ENCODE measurements at regions not wholly inside any gene's neighbourhood (a gene's known extent, or its start where the extent isn't known, plus 50 kb on each side); places are given as distances from the start of the nearest gene placed in this dataset.

DNA sequence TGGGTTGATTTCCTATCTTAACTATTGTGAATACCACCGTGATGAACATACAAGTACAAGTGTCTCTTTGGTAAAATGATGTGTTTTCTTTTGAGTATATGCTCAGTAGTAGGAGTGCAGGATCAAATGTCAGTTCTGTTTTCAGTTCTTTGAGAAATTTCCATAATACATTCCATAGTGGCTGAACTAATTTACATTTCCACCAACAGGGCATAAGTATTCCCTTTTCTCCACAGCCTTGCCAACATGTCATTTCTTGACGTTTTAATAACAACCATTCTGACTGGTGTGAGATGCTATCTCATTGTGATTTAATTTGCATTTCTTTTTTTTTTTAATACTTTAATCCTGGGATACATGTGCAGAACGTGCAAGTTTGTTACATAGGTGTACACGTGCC lies 268.8 kb downstream of the CENPW start:
- DNase-seq: no peak

DNA sequence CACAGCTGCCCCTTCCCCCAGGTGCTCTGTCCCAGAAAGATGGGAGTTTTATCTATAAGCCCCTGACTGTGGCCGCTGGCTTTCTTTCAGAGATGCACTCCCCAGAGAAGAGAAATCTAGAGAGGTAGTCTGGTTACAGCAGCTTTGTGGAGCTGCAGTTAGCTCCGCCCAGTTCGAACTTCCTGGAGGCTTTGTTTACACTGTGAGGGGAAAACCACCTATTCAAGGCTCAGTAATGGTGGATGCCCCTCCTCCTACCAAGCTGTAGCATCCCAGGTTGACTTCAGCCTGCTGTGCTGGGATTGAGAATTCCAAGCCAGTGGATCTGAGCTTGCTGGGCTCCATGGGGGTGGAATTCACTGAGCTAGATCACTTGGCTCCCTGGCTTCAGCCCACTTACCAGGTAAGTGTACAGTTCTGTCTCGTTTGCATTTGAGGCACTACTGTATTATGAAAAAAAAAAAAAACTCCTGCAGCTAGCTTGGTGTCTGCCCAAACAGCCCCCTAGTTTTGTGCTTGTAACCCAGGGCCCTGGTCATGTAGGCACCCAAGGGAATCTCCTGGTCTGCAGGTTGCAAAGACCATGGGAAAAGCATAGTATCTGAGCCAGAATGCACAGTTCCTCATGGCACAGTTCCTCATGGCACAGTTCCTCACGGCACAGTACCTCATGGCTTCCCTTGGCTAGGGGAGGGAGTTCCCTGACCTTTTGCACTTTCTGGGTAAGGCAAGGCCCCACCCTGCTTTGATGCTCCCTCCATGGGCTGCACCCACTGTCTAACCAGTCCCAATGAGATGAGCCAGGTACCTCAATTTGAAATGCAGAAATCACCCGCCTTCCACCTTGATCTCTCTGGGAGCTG lies 275.0 kb downstream of the CENPW start:
- DNase-seq: no peak

DNA sequence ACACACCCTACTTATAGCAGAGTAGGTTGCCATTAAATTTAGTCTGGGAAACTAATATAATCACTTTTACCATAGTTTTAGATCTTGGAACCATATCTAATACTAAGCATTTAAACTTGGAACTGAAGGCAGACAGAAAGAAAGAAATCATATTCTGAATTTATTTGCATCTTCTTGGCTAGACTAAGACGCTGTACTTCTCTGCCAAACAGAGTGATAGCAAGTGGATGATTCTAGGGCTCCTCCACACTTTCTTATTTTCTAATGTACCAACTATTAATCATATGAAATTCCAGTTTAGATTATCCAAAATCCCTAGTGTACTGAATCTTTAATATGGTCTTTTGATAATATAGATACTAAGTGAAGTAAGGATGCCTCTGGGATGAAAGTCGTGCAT lies 277.0 kb downstream of the CENPW start:
- DNase-seq: no peak

DNA sequence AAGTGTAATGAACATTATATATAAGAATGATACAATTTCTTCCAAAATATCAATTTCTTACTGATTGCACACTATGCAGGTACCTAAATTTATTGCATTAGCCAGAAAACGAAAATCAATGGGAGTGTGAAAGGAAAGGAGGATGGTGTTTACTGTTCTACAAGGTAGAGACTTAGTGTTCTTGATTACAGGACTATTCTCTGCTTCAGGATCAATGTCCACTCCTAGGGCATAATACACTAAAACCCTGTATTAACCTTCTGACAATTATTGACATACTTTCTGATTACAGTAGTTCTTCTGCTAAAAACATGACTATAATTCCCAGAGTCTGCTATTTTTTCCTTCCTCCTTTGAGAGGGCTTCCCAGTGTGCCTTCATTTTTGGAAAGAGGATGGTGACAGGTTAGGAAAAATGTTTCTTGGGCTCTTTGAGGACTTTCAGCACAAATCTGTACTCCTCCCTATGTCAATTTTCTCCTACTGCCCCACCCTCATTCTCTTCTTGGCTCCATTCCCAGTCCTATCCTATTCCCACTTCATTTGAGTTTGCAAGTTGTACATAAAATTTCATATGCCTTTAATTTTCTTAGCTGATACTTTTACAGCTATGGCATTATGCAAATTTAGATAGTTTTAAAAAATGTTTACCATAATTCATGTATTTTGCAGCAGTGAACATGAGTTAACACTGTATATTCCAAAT lies 278.9 kb downstream of the CENPW start:
- no peak for DNase-seq

DNA sequence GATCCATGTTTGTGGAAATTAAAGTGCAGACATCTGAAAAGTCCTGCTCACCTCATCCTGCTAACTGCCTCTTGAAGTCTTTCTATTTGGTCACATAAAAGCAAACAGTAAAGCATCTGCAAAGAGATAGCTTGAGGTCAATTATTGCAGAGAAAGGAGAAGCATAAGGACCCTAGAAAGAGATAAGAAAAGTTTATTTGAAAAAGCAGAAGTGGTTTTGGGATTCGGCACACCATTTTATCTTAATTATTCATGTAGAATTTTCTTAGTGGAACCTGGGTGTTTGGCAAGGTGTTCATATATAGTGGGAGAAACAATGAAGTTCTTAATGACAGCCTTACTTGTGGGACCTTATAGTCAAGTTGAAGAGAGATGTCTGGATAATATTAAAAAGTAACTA lies 280.8 kb downstream of the CENPW start:
- DNase-seq: peak; percentile 73

DNA sequence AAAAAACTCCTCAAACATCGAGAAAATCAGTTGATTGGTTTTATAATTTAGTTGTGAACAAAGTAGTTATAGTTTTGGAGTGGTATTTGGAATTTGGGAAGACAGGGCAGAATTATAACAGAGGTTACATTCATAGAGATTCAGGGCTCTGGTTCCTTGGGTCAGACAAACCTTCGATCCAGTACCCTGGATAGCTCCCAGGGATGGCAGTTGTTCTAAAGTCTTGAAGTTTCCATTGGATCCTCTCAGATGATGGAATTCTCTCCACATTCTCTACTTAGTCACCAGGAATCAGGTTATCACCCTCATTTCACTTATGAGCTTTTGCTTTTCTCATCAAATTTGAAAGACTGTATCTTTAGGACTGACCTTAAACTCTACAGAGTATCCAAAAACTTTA lies 285.1 kb downstream of the CENPW start:
- DNase-seq: peak; percentile 21 to 30

DNA sequence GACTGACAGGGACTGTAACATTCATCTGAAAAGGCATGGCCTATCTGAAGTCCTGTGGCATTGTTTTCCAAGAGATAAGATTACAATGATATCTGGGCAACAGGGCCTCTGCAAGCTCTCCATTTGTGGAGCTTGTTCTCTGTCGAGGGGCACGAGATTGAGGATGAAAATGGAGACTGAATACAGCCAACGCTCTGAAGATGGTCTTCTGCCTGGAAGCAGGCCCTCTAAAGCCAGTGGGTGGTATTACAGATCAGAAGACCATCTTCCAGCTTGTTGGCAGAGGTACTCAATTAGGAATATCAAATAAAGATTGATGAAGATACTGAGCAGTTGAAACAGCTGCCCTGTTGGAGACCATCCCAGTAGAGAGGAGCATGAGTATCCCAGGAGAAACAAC lies 288.2 kb downstream of the CENPW start:
- DNase-seq: peak in 1 of 2 experiments; percentile 1

DNA sequence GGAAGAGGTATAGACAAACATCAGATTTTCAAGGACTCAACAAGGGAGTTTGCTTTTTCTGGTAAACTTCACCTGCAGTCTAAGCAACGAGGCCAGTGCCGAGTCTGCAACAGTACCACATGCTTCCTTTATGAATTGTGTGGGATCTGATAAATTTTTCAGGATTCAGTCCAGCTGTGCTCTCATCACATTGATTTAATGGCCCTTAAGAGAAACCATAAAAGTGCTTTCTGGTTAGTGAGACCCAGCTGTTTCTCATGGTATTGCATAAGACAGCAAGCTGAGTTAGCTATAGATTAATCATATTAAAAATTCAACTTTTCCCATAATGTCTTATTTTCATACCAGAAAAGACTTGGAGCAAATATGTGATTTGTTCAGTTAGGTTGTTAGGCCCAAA lies 291.4 kb downstream of the CENPW start:
- no peak for DNase-seq

DNA sequence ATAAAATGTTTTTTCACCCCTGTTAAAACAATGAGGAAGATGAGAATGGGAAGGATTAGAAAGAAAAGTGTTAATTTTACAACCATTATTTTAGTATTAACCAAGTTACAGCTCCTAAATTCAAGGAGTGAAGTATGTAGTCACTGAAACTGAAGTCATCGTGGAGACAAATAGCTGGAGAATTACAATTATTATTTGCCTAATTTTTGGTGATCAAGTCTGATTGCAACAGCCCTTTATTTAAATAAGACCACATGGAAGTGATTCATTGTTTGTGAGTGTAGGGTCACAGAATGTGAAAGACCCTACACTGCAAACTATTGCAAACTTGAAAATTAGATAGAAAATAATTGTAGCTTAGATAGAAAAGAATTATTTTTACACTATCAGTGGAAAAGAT lies 292.4 kb downstream of the CENPW start:
- DNase-seq: no peak

DNA sequence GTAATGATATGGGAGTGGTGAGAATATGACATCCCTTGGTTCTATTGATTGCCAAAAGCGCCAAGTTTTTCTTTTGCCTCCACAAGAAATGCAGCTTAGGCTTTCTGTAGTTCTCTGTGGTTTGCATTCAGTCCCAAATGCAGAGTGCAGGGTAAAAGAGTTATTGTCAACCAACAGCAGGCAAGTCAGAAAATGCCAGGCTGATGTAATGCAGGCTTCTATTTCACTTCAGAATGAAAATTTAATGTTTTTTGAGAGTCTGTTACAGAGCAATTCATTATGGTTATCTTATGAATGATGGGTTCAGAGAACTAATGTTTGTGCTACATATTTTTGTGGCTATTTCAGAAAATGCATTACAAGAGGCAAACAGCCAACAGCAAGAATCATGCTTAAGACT lies 293.5 kb downstream of the CENPW start:
- no peak for DNase-seq

DNA sequence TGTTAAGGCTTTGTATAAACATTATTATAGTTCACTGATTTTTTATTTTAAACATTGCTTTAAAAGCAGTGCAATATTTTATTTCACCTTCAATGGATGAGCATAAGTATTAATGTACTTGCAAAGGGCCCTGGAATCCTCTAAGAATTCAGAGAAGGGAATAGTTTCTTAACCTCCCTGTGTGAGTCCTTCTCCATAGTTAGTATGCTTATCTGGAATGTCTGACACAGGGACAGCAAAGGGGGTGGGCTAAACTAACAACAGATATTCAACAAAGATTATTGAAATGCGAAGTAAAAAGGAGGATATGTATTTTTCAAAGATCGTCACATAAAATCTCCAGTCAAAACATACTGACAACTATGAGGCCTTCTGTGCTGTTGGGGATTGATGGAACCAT lies 300.4 kb downstream of the CENPW start:
- no peak for DNase-seq

DNA sequence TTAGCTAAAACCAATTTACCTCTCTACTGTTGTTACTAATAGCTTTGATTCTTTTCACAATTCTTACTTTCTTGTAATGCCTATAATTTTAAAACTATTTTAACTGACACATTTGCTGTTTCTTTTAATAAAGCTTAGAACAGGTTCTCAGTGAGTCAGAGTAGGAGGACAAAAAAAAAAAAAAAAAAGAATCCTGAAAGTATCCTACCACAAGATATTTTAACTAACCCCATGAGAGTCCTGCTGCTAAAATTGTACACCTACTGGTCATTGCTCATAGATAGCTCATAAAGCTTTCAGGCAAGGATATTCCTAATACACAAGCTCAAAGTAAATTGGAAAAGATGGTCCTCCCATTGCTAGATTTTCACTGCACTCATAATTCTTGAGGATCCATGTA lies 301.0 kb downstream of the CENPW start:
- DNase-seq: no peak

DNA sequence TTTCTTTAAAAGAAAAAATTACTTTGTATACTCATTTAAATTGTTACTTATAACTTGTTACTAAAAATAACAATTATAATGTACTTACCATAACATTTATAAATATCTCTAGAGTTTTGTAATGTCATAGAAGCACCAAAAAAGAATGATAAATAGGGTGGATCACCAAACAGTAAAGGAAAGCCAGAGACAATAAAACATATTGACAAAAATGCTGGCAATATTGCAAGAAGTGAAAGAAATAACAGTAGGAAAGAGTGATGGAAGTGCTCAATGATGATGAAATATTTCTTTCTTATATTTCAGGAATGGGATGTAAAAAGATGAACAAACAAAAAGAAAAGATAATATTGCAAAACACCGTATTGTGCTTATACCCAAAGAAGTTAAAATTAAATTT lies 301.7 kb downstream of the CENPW start:
- no peak for DNase-seq

DNA sequence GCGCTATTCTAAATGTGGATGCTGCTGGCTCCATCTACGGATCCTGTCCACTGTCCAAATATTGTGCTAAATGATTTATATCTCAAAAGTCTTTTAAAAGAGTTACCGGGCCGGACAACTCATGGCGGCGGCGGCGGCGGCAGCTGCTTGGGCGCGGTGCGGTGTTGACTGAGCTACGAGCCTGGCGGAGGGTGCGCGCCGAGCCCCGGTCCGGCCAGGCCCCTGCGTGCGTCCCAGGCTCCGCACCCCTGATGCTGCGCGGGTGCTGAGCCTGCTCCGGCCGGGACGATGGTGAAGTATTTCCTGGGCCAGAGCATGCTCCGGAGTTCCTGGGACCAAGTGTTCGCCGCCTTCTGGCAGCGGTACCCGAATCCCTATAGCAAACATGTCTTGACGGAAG lies 303.4 kb downstream of the CENPW start:
- no peak for DNase-seq

DNA sequence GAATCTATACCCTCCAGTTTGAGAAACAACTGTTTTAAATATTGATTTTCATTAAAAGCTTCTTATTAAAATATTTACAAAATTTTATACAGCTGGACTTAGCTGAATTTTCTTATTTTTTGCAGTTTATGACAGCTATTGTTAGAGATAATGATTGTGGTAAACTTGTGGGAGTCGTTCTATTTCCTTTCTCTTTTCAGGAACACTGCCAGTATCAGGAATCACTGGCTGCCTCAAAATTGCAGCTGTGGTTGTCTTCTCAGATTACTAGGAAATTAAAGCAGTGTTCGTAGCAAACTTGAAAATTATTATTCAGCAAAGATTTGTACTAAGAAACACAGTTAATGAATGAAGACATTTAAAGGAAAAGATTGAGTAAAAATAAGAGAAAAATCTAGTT lies 311.0 kb downstream of the CENPW start:
- DNase-seq: peak in 1 of 2 experiments; percentile 15

DNA sequence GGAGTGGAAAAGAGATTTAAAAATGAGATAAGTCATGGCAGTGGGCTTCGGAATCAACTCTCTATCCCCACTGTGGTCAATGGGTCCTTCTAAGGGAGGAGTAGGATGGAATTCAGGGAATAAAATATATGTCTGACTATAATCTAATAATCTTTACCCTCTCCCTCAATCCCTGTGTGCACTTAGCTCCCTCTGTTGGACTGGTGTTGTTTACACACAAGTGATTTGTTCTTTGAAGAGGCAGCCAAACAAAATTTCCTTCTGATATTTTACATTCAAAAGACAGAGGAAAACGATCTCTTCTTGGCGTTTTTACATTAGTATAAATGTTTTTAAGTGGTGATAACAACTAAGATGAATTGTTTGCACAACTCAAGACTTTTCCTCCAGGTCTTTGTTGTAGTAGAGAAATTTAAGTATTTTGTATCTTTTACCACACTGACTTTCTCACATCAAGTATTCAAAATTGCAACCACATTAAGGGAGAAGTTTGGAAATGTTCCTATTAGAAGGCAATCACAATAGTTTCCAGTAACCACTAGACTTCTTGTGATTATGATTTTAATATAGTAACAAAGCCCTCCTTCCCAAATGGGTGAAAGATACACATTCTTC lies 317.8 kb downstream of the CENPW start:
- peak; percentile 54 to 67 for DNase-seq

DNA sequence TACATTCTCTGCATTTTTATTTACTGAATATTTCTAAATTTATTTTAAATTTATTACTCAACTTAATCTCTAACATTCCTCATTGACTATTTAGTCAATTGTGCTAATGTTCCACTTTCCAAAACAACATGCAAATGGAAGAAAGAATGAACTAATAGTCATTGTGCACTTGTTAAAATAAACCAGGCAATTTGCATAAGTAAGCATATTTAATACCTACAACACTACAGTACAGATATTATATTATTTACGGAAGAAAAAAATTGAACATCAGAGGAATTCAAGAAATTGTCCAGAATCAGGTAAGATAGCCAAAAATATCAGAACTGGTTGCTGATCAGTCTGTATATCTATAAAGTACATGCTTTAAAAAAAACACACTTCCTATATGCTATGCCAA lies 320.5 kb downstream of the CENPW start:
- no peak for DNase-seq

DNA sequence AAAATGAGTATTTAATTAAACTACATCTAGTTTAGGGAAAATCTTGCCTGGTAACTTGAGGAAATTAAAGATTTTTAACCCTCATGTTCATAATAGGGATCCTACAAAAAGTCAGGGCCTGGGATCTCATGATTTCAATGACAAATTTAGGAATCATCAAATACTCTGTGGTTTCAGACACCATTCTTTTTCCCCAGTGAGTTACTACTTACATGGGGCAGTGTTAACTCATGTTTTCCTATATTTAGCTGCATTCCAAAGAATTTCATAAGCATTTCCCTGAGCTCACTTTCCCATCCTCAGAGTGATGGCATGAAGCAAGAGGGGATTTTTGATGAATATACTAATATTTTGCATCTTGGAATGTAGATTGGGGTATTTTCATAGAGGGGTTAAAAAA lies 321.7 kb downstream of the CENPW start:
- DNase-seq: no peak

DNA sequence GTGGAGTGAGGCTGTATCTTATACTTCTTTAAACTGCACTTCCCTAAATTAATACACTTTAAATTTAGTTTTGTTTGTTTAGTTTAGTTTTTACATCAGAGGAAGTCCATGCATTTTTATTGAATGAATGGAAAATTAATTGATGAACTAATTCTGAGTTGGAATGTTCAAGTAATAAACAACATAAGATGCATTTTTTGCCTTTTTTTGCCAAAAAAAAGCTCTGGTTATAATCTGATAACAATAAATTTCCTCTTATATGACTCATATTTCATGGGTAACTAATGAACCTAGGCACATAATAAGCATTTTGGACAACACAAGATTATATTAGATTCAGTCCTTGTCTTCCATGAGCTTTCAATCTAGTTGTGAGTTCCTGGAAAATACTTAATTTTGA lies 323.1 kb downstream of the CENPW start:
- no peak for DNase-seq

DNA sequence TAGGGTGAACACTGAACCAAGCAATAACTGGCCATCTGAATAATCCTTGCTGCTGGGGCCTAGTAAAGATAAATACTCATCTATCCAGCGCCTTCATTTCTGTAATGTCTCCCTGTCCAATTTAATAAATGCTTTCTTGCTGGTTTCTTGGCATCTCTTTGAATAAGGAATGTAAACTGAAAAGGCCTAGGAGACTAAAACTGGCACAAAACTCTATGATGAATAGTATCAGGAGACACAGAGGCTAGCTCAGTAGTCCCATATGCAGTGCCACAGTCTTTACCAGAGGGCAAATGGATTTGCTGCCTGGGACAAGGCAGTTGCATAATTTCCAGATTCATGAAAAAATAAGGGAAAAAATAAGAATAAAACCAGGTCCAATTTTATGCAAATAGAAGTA lies 324.4 kb downstream of the CENPW start:
- DNase-seq: no peak

DNA sequence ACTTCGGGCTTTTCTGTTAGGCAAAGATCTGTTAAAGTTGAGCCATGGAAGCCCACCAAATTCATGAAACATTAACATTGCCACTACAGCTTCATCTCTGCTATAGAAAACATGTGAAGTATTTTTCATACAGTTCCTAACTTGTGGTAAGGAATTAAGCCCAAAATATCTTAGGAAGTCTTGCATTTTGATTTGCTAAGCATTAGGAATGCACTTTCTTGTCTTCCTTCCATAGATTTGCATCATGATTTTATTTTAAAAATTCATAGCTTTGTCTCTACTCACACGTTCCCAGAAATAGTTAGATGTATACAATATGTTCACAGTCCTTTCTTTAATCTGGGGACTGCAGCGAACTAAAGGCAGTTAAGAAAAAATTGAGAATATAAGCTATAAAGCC lies 325.6 kb downstream of the CENPW start:
- no peak for DNase-seq

DNA sequence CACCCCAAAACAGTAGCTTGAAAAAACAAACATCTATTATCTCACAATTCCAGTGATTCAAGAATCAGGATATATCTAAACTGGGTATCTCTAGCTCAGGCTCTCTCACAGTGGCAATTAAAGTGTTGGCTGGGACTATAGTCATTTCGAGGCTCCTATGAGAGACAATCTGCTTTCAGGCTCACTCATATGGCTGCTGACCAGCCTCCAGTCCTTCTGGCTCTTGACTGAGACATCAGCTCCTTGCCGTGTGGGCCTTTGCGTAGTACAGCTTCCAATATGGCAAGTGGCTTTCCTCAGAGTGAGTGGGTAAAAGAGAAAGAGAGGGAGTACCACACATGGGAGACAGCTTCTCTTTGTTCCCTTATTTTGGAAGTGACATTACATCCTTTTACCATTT lies 327.2 kb downstream of the CENPW start:
- no peak for DNase-seq

DNA sequence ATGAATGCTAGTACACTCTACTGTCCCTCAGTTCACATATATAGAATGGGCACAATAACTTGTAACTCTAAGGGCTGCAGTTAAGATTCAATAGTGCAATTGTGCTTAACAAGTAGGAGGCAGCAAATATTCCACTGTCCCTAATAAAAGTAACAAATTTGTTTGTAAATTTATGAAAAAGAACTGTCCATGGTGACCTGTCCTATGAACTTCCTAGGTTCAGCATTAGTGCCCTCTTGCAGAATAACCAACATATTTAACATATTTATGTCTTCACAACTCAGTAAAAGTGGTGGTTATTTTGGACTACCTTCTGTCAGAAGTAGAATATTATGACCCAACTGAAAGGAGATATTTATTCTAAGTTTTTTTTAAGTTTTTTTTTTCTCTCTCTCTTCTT lies 327.8 kb downstream of the CENPW start:
- no peak for DNase-seq

DNA sequence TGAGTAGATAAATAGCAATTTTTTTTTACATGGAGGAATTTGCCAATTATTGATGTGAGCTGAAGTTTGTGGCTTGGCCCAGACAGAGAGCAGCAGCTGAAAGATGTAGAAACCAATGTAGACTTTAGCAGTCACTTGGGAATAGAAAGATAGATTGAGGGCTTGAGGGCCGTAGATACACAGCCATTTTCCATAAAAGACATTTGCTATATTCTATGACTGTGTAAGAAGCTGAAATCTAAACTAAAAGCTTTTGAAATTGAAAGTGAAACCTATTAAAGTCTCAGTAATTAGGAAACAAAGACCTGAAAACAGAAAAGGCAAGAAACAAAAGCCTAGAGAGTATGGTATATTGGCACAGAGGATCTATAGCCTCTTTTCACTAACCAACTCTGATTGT lies 332.7 kb downstream of the CENPW start:
- DNase-seq: no peak
